ENCODE measurements at regions not wholly inside any gene's neighbourhood (a gene's known extent, or its start where the extent isn't known, plus 50 kb on each side); places are given as distances from the start of the nearest gene placed in this dataset.

- TF ChIP-seq POLR2A (IDR thresholded peaks at IDR 0.05): no peak
- TF ChIP-seq EP300 (IDR thresholded peaks at IDR 0.05): no peak
- TF ChIP-seq, protein P1, sequence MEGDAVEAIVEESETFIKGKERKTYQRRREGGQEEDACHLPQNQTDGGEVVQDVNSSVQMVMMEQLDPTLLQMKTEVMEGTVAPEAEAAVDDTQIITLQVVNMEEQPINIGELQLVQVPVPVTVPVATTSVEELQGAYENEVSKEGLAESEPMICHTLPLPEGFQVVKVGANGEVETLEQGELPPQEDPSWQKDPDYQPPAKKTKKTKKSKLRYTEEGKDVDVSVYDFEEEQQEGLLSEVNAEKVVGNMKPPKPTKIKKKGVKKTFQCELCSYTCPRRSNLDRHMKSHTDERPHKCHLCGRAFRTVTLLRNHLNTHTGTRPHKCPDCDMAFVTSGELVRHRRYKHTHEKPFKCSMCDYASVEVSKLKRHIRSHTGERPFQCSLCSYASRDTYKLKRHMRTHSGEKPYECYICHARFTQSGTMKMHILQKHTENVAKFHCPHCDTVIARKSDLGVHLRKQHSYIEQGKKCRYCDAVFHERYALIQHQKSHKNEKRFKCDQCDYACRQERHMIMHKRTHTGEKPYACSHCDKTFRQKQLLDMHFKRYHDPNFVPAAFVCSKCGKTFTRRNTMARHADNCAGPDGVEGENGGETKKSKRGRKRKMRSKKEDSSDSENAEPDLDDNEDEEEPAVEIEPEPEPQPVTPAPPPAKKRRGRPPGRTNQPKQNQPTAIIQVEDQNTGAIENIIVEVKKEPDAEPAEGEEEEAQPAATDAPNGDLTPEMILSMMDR (IDR thresholded peaks at IDR 0.05): no peak
- TF ChIP-seq POLR2AphosphoS5 (IDR thresholded peaks at IDR 0.05): no peak
Measured at GRCh38 chr12:113580437-113580836, 108.8 kb upstream of the LHX5 start.
